ENCODE measurements at regions not wholly inside any gene's neighbourhood (a gene's known extent, or its start where the extent isn't known, plus 50 kb on each side); places are given as distances from the start of the nearest gene placed in this dataset.

DNA sequence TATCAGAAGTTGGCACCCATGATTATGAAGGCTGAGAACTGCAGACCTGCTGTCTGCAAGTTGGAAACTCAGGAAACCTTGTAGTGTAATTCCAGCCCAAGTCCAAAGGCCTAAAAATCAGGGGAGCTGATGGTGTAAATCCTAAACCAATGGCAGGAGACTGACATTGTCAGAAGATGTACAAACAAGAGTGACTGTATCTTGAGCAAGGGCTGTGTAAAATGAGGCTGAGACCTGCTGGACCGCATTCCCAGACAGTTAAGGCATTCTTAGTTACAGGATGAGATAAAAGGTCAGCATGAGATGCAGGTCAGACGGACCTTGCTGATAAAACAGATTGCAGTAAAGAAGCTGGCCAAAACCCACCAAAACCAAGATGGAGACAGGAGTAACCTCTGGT, 147.7 kb downstream of the COG6 start:
- Mint-ChIP-seq H3K36me3 (ENCODE audit: low read depth) (no peaks in the 10 kb centered on the region), H3K4me3 (no peak overlapping the region), H3K4me1 (no peaks in the 10 kb centered on the region), H3K27me3 (ENCODE audit: low read depth) (no peaks in the 10 kb centered on the region), H3K9me3 (peaks cover 16% of the 10 kb centered on the region), H3K27ac (no peak overlapping the region)
- TF ChIP-seq, protein P1, sequence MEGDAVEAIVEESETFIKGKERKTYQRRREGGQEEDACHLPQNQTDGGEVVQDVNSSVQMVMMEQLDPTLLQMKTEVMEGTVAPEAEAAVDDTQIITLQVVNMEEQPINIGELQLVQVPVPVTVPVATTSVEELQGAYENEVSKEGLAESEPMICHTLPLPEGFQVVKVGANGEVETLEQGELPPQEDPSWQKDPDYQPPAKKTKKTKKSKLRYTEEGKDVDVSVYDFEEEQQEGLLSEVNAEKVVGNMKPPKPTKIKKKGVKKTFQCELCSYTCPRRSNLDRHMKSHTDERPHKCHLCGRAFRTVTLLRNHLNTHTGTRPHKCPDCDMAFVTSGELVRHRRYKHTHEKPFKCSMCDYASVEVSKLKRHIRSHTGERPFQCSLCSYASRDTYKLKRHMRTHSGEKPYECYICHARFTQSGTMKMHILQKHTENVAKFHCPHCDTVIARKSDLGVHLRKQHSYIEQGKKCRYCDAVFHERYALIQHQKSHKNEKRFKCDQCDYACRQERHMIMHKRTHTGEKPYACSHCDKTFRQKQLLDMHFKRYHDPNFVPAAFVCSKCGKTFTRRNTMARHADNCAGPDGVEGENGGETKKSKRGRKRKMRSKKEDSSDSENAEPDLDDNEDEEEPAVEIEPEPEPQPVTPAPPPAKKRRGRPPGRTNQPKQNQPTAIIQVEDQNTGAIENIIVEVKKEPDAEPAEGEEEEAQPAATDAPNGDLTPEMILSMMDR (IDR thresholded peaks at IDR 0.05; ENCODE audit: unreplicated experiment in 3 of 3) = no peak

DNA sequence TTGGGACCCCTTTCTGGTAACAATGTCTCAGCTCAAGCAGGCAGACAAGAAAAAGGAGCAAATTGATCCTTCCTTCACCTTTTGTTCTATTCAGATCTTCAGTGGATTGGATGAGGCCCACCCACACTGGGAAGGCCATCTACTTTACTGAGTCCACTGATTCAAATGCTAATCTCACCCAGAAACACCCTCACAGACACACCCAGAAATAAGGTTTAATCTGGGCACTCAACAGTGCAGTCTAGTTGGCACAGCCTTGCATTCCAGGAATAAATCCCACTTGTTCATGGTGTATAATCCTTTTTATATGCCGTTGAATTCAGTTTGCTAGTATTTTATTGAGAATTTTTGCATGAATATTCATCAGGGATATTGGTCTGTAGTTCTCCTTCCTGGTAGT, 148.4 kb downstream of the COG6 start:
- Mint-ChIP-seq H3K27me3 (ENCODE audit: low read depth) (no peaks in the 10 kb centered on the region), H3K36me3 (ENCODE audit: low read depth) (no peaks in the 10 kb centered on the region), H3K9me3 (peaks cover 16% of the 10 kb centered on the region), H3K27ac (no peak overlapping the region), H3K4me3 (no peak overlapping the region), H3K4me1 (no peaks in the 10 kb centered on the region)
- TF ChIP-seq, protein P1 (IDR thresholded peaks at IDR 0.05; ENCODE audit: unreplicated experiment in 3 of 3) = no peak

DNA sequence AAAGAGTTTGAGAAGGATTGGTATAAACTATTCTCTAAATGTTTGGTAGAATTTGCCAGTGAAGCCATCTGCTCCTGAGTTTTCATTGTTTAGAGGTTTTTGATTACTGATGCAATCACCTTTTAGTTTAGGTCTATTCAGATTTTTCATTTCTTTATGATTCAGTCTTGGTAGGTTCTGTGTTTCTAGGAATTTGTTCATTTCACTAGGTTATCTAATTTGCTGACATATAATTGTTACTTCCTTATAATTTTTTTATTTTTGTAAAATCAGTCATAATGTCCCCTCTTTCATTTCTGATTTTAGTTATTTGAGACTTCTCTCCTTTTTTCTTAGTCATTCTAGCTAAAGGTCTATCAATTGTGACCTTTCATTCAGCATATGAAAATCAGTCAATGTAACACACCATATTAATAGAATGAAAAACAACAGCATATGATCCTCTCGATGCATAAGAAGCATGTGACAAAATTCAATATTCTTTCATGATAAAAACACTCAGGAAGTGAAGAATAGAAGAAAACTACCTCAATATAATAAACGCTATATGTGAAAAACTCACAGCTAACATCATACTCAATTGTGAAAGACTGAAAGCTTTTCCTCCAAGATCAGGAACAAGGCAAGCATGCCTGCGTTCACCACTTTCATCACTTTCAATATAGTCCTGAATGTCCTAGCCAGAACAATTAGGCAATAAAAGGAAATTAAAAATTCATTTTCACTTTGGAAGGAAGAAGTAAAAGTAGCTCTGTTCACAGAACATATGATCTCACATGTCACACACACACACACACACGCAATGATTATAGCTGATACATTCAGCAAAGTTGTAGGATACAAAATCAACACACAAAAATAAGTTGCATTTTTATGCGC, 149.1 kb downstream of the COG6 start:
- H3K27ac Mint-ChIP-seq = no peak overlapping the region
- peaks cover 16% of the 10 kb centered on the region for H3K9me3 Mint-ChIP-seq
- no peaks in the 10 kb centered on the region for H3K36me3 Mint-ChIP-seq (ENCODE audit: low read depth)
- TF ChIP-seq, protein P1 (IDR thresholded peaks at IDR 0.05; ENCODE audit: unreplicated experiment in 3 of 3) = no peak
- H3K4me3 Mint-ChIP-seq = no peak overlapping the region
- no peaks in the 10 kb centered on the region for H3K4me1 Mint-ChIP-seq
- no peaks in the 10 kb centered on the region for H3K27me3 Mint-ChIP-seq (ENCODE audit: low read depth)

DNA sequence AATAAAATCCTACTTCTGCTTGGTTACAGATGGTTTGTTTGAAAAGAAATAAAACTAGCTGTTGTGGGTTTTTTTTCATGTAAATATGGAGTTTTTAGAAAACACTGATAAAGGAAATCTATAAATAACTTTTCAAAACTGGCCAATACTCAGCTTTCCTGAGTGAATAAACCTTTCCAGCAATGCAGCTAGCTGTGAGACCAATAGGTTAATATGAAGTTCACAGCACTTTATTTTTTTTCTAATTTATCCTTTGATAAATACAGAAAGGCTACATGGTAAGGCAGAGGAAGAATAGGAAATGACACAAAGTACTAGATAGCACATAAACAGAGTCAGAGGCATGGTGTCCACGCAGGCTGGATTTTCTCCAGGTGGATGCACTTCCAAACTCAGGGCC, 154.0 kb downstream of the COG6 start:
- Mint-ChIP-seq H3K36me3 (ENCODE audit: low read depth) (no peaks in the 10 kb centered on the region), H3K4me1 (no peaks in the 10 kb centered on the region), H3K27me3 (ENCODE audit: low read depth) (no peaks in the 10 kb centered on the region), H3K4me3 (no peak overlapping the region), H3K9me3 (no peaks in the 10 kb centered on the region), H3K27ac (no peak overlapping the region)
- TF ChIP-seq, protein P1 (IDR thresholded peaks at IDR 0.05; ENCODE audit: unreplicated experiment in 3 of 3) = no peak

DNA sequence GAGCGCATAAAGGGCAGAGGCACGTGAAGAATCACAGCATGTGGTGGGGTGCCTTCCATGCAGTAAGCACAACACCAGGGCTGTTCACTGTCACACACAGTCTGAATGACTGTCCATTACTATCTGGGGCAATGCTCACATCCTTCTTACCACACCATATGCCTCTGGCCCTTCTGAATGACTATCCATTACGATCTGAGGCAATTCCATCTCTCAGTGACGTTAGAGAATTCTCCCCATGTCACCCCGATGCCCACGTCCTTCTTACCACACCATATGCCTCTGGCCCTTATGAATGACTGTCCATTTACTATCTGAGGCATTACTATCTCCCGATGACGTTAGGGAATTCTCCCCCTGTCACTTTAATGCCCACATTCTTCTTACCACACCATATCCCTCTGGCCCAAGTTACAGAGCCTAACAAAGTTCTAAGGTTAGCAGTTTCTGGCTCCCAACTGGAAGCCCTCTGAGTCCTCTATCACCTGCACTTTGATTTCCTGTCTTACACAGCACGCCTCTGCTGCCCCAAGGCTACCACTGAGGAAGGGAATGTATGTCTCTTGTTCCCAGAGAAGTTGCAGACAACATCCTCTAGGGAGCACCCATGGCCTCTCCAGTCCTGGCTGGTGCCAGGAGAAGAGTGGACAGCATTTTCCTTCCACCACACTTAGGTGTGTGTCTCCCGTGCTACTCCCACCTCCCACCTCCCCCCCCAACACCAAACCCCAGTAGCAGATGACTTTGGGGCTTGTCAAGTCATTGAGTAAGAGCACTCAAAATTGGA, 154.8 kb downstream of the COG6 start:
- TF ChIP-seq, protein P1 (IDR thresholded peaks at IDR 0.05; ENCODE audit: unreplicated experiment in 3 of 3) = no peak
- H3K27me3 Mint-ChIP-seq (ENCODE audit: low read depth) = no peaks in the 10 kb centered on the region
- H3K4me3 Mint-ChIP-seq = no peak overlapping the region

More for the DNA sequence above, 154.8 kb downstream of the COG6 start:
- Mint-ChIP-seq H3K27ac (no peak overlapping the region), H3K4me1 (no peaks in the 10 kb centered on the region), H3K9me3 (no peaks in the 10 kb centered on the region), H3K36me3 (ENCODE audit: low read depth) (no peaks in the 10 kb centered on the region)
